ENCODE measurements at regions not wholly inside any gene's neighbourhood (a gene's known extent, or its start where the extent isn't known, plus 50 kb on each side); places are given as distances from the start of the nearest gene placed in this dataset.
A peak's percentile ranks its signal among the peaks of the same experiment; 100 is the strongest.

- peaks cover 61% of the 10 kb centered on the region for H3K9me3 Mint-ChIP-seq (ENCODE audit: low read depth)
- no peak overlapping the region for H3K4me3 Mint-ChIP-seq (ENCODE audit: unreplicated experiment)
- H3K27ac Mint-ChIP-seq (ENCODE audit: unreplicated experiment): no peak overlapping the region
- H3K36me3 Mint-ChIP-seq (ENCODE audit: low read depth): peaks cover 6% of the 10 kb centered on the region
- no peak for TF ChIP-seq CTCF (IDR thresholded peaks at IDR 0.05)
- DNase-seq (ENCODE audit: low spot score): no peak
- no peaks in the 10 kb centered on the region for H3K27me3 Mint-ChIP-seq (ENCODE audit: low read depth)
- no peaks in the 10 kb centered on the region for H3K4me1 Mint-ChIP-seq (ENCODE audit: low read depth)
Measured at GRCh38 chr5:92951746-92952145, 629.3 kb downstream of the NR2F1-AS1 start.

GRCh38 chr5:92946546-92946945 is 634.5 kb downstream of the NR2F1-AS1 start:
- Mint-ChIP-seq H3K4me1 (ENCODE audit: low read depth) (peaks cover 14% of the 10 kb centered on the region), H3K36me3 (ENCODE audit: low read depth) (peaks cover 4% of the 10 kb centered on the region)
- TF ChIP-seq CTCF (IDR thresholded peaks at IDR 0.05): no peak

GRCh38 chr5:92945605-92946097 is 635.4 kb downstream of the NR2F1-AS1 start:
- H3K36me3 Mint-ChIP-seq (ENCODE audit: low read depth): no peaks in the 10 kb centered on the region
- no peaks in the 10 kb centered on the region for H3K27me3 Mint-ChIP-seq (ENCODE audit: low read depth)
- peak overlapping the region; percentile 32 for H3K27ac Mint-ChIP-seq (ENCODE audit: unreplicated experiment)
- H3K4me3 Mint-ChIP-seq (ENCODE audit: unreplicated experiment): no peak overlapping the region
- no peak for TF ChIP-seq CTCF (IDR thresholded peaks at IDR 0.05)
- no peak for DNase-seq (ENCODE audit: low spot score)
- peaks cover 32% of the 10 kb centered on the region for H3K9me3 Mint-ChIP-seq (ENCODE audit: low read depth)
- peaks cover 14% of the 10 kb centered on the region for H3K4me1 Mint-ChIP-seq (ENCODE audit: low read depth)

More at GRCh38 chr5:92946546-92946945, 634.5 kb downstream of the NR2F1-AS1 start:
- DNase-seq (ENCODE audit: low spot score): no peak
- H3K27ac Mint-ChIP-seq (ENCODE audit: unreplicated experiment): no peak overlapping the region
- no peaks in the 10 kb centered on the region for H3K27me3 Mint-ChIP-seq (ENCODE audit: low read depth)
- H3K4me3 Mint-ChIP-seq (ENCODE audit: unreplicated experiment): no peak overlapping the region
- H3K9me3 Mint-ChIP-seq (ENCODE audit: low read depth): peaks cover 39% of the 10 kb centered on the region

GRCh38 chr5:92944903-92945604 is 636.0 kb downstream of the NR2F1-AS1 start:
- no peak overlapping the region for H3K4me3 Mint-ChIP-seq (ENCODE audit: unreplicated experiment)
- H3K36me3 Mint-ChIP-seq (ENCODE audit: low read depth): no peaks in the 10 kb centered on the region
- H3K27me3 Mint-ChIP-seq (ENCODE audit: low read depth): no peaks in the 10 kb centered on the region
- DNase-seq (ENCODE audit: low spot score): no peak
- H3K4me1 Mint-ChIP-seq (ENCODE audit: low read depth): peaks cover 14% of the 10 kb centered on the region
- peaks cover 26% of the 10 kb centered on the region for H3K9me3 Mint-ChIP-seq (ENCODE audit: low read depth)
- no peak for TF ChIP-seq CTCF (IDR thresholded peaks at IDR 0.05)
- peak overlapping the region; percentile 45 for H3K27ac Mint-ChIP-seq (ENCODE audit: unreplicated experiment)

GRCh38 chr5:92944337-92944736 is 636.7 kb downstream of the NR2F1-AS1 start:
- H3K4me3 Mint-ChIP-seq (ENCODE audit: unreplicated experiment): no peak overlapping the region
- DNase-seq (ENCODE audit: low spot score): no peak
- H3K27ac Mint-ChIP-seq (ENCODE audit: unreplicated experiment): no peak overlapping the region
- H3K27me3 Mint-ChIP-seq (ENCODE audit: low read depth): no peaks in the 10 kb centered on the region
- peaks cover 21% of the 10 kb centered on the region for H3K9me3 Mint-ChIP-seq (ENCODE audit: low read depth)
- TF ChIP-seq CTCF (IDR thresholded peaks at IDR 0.05): no peak
- no peaks in the 10 kb centered on the region for H3K36me3 Mint-ChIP-seq (ENCODE audit: low read depth)
- peaks cover 18% of the 10 kb centered on the region for H3K4me1 Mint-ChIP-seq (ENCODE audit: low read depth)
